PFSK-1 (cell line): ENCODE measurements at regions not wholly inside any gene's neighbourhood (a gene's known extent, or its start where the extent isn't known, plus 50 kb on each side); places are given as distances from the start of the nearest gene placed in this dataset.

Experiments used
- FOXP2 ChIP-seq: optimal IDR thresholded peaks from 2 replicates; pipeline ENCODE3; 2011; ENCODE audit warnings: borderline replicate concordance, control low read depth, inconsistent platforms; ENCODE audit not compliant: insufficient read depth; ENCODE audit errors: extremely low read length, extremely low read depth
- REST ChIP-seq, 2 experiments: IDR thresholded peaks; 2 replicates each; pipeline versions ENCODE4 v1.6.1 to v1.8.0; 2011 to 2012; ENCODE audit warnings: low read depth in 2 of 2, low read length in 2 of 2, control low read depth in 1 of 2, inconsistent platforms in 1 of 2, mild to moderate bottlenecking in 1 of 2, moderate library complexity in 1 of 2; ENCODE audit not compliant: insufficient read depth in 1 of 2
- SIN3A ChIP-seq: IDR thresholded peaks from 2 replicates; pipeline ENCODE4 v1.6.1; 2012; ENCODE audit warnings: mild to moderate bottlenecking, low read length, moderate library complexity, borderline replicate concordance; ENCODE audit not compliant: insufficient read depth
- TAF1 ChIP-seq: IDR thresholded peaks from 2 replicates; pipeline ENCODE4 v1.6.1; 2012; ENCODE audit warnings: low read length, control low read depth, borderline replicate concordance; ENCODE audit not compliant: insufficient read depth

DNA sequence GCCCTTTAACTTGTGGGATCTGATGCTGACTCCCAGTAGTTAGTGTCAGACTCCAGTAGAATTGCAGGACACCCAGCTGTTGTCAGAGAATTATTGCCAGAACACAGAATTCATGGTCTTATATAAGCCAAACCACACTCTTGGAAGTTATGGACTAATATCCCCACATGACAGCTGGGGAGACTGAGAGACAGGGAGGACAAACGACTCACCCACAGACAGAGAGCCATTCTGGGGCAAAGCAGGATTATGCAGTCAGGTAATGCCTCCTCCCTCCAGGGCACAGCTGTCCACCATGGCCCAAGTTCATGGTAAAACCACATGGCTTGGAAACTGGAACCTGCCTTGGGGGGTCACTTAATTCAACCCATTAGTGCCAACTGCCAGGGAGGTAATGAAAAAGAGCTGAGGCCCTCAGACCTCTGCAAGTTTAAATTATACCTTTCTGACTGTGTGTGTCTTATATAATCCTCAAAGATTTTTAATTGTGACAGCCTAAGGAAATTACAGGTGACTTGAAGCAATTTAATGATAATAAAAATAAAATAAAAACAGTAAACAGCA lies 299.5 kb downstream of the BUD13 start:
- no peak for TF ChIP-seq SIN3A
- no peak for TF ChIP-seq REST (IDR thresholded peaks at IDR 0.05; ENCODE audit: insufficient read depth in 1 of 2, low read depth in 2 of 2, low read length in 2 of 2)
- no peak for TF ChIP-seq TAF1
- no peak for TF ChIP-seq FOXP2
